ENCODE measurements at regions not wholly inside any gene's neighbourhood (a gene's known extent, or its start where the extent isn't known, plus 50 kb on each side); places are given as distances from the start of the nearest gene placed in this dataset.

- TF ChIP-seq CTCF (IDR thresholded peaks at IDR 0.05 in 4 of 5, conservative IDR thresholded peaks at IDR 0.05 in 1 of 5) = no peak
- TF ChIP-seq POLR2A (IDR thresholded peaks at IDR 0.05) = no peak
Measured at GRCh38 chr2:52563151-52563550, 1204.5 kb upstream of the CHAC2 start.

Data from gastrocnemius medialis (tissue), 4 donors.